CD4-positive, alpha-beta T cell treated with Interleukin-17A for 1 hour (primary cell): ENCODE measurements at regions not wholly inside any gene's neighbourhood (a gene's known extent, or its start where the extent isn't known, plus 50 kb on each side); places are given as distances from the start of the nearest gene placed in this dataset.
"Not testable (repeated sequence)": the region's sequence is repeated elsewhere in the genome, so short reads cannot be mapped to it uniquely, and the experiment has no call there.

ENCODE experiments used
- DNase-seq: peaks from one replicate; pipeline ENCODE4 v3.0.0-alpha.2; 2020

DNA sequence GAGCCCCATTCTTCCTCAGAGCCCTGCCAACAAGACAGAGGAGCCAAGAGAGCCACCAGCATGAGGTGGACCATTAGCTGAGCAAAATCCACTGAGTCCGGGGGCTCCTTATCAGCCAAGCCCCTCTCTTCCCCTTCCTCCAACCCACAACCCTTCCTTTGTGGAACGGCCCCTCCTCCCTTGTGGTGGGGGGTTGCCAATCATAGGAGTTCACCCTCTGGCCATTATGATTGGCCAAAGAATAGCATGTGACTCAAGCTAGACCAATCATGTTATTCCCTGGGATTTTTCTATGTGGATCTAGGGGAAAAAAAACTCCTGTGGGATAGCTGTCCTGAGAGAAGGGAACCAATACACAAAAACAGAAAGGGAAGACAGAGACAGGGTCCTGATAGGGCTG, 120.5 kb downstream of the C16orf95 start:
- no peak for DNase-seq

DNA sequence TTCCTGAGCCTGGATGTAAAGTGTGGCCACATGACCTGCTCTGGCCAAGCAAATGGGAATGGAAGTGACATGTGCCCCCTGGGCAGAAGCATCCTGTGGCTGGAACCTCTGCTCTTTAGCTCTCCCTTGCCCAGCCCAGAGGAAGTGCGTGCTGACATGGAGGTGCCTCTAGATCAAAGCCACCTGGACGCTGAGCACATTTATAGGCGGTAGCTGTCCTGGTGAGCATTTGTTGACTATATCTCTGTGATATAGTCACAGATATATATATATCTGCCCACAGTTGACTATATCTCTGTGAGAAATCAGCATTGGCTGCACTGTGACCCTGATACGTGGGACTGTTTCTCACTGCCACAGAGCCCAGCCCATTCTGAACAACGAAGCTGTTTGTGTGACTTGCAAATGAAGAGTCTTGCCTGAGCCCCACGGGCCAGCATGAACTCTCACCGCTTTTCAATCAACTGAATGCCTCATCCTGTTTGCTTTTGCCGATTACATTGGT, 118.8 kb downstream of the C16orf95 start:
- DNase-seq, result no peak

DNA sequence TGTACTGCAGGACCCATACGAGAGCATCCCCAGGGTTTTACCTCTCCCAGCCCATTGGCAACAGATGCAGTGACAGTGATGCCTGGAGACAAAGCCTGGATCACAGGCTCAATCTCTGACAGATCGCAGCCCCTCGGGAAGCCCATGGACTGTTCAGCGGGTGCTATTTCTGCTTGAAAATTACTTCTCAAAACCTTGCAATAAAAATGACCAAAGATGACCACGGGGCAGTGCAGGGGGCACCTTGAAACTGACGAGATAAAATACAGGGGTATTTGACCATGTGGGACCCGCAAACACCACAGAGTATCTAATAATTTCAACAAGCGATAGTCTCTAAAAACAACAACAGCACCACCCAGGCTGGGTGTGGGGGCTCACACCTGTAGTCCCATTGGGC, 118.3 kb downstream of the C16orf95 start:
- DNase-seq, result no peak

DNA sequence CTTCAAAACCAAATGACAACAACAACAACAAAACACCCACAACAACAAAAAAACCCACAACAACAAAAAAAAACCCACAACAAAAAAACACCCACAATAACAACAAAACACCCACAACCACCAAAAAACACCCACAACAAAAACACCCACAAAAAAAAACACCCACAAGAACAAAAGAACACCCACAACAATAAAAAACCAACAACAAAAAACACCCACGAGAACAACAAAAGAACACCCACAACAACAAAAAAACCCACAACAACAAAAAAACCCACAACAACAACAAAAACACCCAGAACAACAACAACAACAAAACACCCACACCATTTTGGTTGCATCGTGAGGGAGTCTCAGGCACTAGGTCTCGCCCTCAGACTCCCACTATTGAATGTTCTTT, 117.8 kb downstream of the C16orf95 start:
- DNase-seq, result no peak

DNA sequence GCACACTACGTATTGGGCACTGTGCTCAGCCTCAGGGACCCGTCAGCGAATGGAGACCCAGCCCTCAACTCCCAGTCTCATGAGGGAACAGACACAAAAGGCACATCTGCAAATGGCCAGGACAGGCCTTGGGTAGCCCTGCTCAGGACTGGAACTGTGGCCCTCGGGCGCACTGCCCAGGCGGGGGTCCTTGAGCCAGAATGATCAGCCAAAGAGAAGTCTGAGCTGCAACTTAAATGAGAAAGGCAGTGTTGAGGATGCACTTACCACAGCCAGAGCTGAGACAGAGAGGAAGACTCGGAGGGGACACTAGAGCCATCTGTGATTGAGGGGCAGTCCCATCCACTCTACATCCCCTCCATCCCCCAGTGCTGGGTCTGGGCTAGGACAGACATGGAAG, 117.3 kb downstream of the C16orf95 start:
- DNase-seq, result no peak

DNA sequence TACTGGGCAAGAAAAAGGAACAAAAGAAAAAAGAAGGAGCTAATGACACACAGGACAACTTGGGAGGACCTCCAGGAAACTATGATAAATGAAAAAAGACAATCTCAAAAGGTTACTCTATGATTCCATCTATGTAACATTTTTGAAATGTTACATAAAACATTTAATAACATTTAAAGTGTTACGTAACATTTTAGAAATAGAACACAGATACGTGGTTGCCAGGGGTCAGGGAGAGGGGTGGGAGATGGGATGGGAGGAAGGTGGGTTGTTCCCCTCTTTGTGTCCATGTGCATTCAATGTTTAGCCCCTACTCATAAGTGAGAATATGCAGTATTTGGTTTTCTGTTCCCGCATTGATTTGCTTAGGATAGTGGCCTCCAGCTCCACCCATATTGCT, 116.6 kb downstream of the C16orf95 start:
- no peak for DNase-seq

DNA sequence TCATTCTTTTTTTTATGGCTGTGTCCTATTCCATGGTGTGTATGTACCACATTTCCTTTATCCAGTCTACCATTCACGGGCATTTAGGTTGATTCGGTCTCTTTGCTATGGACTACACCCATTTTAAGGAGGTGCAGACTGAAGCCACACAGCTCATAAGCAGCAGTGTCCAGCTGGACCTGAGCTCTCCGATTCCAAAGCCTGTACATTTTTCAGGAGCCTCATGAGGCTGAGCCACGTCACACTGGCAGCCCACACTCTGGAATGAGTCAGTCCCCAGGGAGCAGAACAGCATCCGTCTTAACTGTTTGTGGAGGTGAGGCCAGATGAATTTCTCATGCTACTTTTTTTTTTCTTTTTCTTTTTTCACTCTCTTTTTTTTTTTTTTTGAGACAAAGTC, 116.1 kb downstream of the C16orf95 start:
- no peak for DNase-seq

DNA sequence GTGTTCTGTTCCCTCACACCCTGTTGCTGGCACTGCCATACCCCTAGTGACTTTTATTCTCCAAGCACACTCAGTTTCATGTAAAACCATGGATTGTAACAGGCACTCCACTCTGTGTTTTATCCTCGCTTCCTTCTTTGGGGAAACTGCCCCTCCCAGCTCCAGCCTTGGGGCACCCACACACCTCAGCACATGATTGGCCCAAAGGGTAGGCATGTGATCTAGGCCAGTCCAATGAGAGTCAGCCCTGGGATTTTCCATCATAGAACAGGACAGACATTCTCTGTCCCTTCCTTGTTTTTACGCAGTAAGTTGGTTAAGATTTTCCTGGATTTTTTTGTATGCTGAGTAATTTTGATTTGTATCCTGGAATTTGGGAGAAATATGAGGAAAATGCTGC, 115.4 kb downstream of the C16orf95 start:
- DNase-seq, result no peak

DNA sequence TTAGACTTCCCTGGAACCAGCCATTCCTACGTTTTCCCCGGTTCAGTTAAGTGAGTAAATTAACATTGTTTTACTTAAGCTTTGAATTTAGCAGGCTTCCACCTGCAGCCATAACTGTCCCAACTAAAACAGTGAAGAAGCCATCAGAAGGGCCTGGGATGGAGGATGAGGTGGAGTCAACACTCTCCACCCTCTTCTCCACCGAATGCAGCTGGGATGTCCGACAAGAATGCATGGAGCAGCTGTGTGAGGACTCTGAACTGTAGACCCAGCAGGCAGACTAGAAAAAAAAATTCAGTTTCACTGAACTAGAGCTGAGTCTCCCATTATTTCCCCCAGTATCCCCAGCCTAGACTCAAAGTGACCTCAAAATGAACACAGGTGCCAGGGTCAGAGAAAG, 114.8 kb downstream of the C16orf95 start:
- no peak for DNase-seq

DNA sequence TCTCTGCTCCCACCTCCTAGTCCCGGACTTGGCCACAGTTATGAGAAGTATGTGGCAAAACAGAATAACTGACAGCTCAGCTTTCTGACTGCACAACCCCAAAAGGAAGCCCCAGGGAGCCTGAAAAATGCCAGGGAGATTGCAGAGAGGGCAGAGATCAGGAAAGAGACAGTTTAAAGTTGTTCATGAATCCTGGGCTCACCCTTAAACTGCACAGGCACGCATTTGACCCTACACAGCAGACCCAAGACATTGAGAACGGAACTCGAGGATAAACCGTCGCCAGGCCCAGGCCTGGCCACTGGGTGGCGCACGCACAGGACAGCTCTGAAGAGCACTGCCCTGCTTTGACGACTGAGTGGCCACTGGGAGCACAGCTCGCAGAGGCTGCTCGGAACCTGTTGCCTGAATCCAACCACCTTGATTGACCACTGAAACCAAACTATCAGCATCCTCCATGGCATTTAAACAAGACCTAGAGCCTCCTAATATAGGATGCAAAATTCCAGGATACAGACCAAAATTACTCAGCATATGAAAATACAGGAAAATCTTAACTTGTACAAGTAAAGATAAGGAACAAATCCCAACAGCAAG, 114.0 kb downstream of the C16orf95 start:
- DNase-seq, result peak; percentile 8

DNA sequence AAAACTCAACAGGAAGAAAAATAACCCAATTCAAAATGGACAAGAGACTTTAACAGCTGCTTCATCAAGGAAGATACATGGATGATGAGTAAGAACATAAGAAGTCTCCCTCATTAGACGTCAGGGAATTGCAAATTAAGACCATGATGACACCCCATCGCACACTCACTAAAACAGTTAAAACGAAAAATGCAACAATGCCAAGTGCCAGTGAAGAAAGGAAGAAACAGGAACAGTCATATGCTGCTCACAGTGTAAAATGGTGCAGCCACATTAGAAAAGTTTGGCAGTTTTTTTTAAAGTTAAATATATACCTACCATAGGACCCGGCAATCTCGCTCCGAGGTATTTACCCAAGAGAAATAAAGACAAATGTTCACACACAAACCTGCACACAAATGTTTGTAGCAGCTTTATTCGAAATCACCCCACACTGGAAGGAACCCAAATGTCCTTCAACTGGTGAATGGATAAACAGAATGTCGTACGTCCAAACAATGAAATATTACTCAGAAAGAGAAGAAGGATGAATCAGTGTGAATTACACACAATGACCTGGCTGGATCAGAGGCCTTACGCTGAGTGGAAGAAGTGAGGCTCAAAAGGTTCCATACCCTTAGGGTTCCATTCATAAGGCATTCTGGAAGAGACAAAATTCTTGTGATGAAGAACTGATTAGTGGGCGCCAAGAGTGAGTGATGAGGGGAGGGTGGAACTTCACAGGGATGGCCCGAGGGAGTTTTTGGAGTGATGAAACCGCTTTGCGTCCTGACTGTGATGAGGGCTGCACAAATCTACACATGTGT, 110.3 kb downstream of the C16orf95 start:
- DNase-seq, result no peak

DNA sequence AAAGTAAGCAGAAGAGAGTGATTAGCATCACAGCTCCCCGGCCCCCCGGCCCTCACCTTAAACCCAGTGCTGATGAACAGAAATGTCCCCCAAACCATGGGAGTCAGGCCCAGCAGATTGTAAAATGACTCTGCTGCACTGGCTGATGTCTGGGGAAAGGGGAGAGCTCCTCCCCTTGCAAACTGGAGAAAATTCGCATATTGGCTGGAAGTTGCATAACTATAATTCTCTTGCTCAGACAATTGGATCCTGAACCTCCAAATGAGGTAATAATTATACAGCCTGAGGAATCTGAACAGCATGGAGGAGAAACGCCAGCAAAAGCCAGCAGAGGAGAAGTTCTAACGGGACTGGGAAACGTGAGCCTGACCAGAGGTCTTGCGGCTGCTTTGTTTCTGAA, 109.7 kb downstream of the C16orf95 start:
- no peak for DNase-seq

DNA sequence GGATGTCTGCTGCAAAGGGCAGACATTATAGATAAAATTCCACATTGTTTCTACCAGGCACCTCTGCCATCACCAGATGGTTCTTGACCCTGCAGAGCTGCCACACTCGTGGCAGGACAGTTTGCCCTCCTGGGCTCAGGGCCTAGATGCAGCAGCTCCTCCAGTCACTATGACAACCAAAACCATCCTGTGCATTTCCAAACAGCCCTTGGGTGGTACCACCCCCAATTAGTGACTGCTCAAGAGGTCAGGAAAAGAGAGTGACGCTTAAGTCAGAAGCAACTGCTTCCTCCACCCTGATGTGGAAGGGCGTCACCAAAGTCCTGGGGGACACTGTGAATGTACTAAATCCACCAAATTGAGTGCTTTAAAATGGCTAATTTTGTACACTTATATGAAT, 109.2 kb downstream of the C16orf95 start:
- DNase-seq, result no peak

DNA sequence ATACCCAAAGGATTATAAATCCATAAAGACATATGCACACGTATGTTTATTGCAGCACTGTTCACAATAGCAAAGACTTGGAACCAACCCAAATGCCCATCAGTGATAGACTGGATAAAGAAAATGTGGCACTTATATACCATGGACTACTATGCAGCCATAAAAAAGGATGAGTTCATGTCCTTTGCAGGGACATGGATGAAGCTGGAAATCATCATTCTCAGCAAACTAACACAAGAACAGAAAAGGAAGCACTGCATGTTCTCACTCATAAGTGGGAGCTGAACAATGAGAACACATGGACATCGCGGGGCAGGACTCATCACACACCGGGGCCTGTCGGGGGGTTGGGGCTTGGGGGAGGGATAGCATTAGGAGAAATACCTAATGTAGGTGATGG, 108.2 kb downstream of the C16orf95 start:
- not testable (repeated sequence) for DNase-seq

DNA sequence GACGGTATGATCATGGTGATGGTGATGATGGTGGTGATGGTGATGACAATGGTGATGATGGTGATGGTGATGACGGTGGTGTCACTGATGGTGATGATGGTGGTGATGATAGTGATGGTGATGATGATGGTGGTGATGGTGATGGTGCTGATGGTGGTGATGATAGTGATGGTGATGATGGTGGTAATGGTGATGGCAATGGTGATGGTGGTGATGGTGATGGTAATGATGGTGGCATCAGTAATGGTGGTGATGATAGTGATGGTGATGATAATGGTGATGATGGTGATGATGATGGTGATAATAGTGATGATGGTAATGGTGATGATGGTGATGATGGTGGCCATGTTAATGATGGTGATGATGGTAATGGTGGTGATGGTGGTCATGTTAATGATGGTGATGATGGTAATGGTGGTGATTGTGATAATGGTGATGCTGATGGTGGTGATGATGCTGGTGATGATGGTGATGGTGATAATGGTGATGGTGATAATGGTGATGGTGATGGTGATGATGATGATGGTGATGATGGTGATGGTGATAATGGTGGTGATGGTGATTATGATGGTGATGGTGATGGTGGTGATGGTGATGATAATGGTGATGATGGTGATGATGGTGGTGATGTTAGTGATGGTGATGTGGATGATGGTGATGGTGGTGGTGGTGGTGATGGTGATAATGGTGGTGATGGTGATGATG, 107.2 kb downstream of the C16orf95 start:
- DNase-seq, result no peak

DNA sequence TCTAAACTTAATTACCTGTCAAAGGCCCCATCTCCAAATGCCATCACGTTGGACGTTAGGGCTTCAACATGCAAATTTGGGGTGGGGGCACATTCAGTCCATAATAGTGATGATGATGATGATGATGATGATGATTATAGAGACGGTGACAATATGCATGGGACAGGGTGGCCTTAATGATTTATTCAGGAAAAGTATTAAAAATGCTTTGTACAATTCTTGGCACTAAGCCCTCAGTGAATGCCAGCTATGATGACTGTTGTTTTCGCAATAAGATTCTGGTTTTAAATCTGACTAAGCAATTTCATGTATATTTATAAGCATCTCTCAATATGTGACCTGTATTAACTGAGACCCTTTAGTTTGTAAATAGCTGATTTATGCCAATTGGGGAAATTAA, 106.3 kb downstream of the C16orf95 start:
- DNase-seq, result no peak

DNA sequence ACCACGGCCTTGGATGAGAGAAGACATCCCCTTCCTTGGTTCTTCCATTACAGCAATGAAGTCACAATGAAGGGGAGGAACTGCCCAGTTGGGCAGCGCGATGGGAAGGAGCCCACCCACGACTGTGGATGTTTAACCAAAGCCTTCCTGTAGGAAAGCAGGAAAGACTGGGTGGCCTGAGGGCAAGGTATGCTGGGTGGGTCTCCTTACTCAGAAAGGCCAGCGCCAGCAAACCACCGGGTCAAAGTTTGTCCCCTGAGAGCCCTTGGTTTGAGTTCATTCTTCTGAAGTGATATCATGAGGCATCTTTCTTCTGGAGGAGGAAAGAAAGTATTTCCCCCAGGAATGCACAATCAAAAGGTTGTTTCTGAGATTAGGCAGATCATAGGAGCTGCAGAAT, 105.2 kb downstream of the C16orf95 start:
- DNase-seq, result no peak

DNA sequence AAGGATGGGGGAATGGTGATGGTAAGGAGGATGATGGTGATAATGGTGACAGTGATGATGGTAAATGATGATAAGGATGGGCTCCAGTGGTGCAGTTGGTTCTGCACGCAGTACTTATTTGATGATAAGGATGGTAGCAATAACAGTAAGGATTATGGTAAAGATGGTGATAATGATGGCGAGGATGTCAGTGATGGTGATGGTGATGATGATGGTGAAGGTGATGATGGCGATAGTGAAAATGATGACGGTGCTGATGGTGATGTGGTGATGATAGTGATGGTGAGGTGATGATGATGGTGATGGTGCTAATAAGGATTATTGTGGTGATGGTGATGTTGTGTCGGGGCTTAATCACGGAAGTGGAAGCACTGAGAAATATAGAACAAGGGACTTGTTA, 103.7 kb downstream of the C16orf95 start:
- DNase-seq, result no peak

DNA sequence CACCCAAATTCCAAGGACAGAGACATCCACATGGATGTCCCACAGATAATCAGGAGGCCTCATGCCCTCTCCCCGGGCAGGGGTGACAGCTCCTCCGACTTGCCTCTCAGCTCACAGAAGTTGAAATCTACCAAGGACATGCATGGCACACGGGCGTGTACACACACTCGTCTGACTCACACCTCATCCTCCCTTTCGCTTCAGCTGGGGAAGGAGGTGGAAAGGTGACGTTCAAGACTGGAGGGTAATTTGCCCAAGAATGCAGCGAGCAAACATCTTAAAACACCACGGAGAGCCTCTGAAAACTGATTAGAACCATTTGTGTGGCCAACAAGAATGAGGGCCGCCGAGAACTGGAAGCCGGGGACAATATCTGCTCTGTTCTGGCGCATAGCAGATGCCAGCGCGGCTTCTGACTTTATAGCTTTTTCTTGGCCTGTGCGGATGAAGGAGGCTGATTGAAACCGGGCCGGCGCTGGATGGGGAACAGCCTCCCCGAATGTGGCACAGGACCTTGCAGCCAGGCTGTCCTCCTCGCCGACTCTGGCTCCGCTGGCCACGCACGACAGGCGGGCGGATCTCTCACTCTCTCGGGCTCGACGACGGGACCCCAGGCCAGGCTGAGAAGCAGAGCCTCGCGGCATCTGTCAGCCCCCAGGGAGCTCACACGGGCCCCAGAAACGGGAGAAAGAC, 100.9 kb downstream of the C16orf95 start:
- DNase-seq, result no peak

DNA sequence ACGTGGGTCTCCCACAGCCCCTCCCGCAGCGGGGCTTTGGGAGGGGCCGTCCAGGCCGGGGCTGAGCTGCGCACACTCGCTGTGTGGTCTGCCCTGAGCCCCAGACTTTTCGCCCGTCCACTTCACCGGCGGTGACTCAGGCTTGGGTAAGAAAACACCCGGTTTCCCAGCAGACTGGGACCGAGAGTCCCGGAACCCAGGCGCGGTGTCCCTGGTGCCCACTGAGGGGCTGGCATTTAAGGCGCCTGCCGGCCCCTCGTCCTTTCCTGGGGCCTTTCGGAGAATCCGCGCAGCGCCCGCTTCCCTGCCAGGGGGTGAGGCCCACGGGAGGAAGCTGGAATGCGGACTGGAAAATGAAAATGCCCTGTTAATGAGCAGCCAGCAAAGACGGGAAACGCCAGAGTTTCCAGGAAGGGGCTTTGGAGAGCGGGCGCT, 100.3 kb downstream of the C16orf95 start:
- no peak for DNase-seq

DNA sequence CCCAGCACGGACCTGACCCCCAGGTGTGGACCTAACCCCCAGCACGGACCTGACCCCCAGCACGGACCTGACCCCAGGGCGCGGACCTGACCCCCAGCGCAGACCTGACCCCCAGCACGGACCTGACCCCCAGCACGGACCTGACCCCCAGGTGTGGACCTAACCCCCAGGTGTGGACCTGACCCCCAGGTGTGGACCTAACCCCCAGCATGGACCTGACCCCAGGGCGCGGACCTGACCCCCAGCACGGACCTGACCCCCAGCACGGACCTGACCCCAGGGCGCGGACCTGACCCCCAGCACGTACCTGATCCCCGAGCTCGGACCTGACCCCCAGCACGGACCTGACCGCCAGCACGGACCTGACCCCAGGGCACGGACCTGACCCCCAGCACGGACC, 99.4 kb downstream of the C16orf95 start:
- DNase-seq, result not testable (repeated sequence)

DNA sequence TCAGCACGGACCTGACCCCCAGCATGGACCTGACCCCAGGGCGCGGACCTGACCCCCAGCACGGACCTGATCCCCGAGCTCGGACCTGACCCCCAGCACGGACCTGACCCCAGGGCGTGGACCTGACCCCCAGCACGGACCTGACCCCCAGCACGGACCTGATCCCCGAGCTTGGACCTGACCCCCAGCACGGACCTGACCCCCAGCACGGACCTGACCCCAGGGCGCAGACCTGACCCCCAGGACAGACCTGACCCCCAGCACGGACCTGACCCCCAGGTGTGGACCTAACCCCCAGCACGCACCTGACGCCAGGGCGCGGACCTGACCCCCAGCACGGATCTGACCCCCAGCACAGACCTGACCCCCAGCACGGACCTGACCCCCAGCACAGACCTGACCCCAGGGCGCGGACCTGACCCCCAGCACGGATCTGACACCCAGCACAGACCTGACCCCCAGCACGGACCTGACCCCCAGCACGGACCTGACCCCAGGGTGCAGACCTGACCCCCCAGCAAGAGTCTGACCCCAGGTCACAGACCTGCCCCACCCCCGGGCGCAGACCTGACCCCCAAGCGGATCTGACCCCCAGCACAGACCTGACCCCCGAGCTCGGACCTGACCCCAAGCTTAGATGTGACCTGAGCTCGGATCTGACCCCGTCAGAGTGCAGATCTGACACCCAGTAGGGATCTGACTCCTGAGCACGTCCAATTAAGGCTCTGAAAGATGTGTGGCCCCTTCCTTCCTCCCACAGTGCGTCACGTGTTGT, 98.7 kb downstream of the C16orf95 start:
- DNase-seq, result no peak
